Hepatocyte (in vitro differentiated cells): ENCODE measurements at regions not wholly inside any gene's neighbourhood (a gene's known extent, or its start where the extent isn't known, plus 50 kb on each side); places are given as distances from the start of the nearest gene placed in this dataset.

Experiments
- DNase-seq: peaks from one replicate; pipeline ENCODE4 v3.0.0-alpha.2; 2016; ENCODE audit warnings: low spot score
- H2AFZ ChIP-seq: fragments of 200-600 bp; sonication (generic); 2 replicates; pipeline ENCODE4 v1.6.0; 2016; ENCODE audit warnings: antibody characterized with exemption, mild to moderate bottlenecking
- H3K27ac ChIP-seq: fragments of 200-600 bp; sonication (generic); 2 replicates; pipeline ENCODE4 v1.5.1; 2016; ENCODE audit warnings: mild to moderate bottlenecking
- H3K27me3 ChIP-seq: fragments of 200-600 bp; sonication (generic); 2 replicates; pipeline ENCODE4 v1.6.1; 2016
- H3K36me3 ChIP-seq: fragments of 200-600 bp; sonication (generic); replicated peaks from 2 replicates; pipeline ENCODE4 v1.5.1; 2016; ENCODE audit warnings: low read depth; ENCODE audit not compliant: insufficient read depth
- H3K4me1 ChIP-seq: fragments of 200-600 bp; sonication (generic); 2 replicates; pipeline ENCODE4 v1.5.1; 2016; ENCODE audit warnings: mild to moderate bottlenecking, moderate library complexity; ENCODE audit not compliant: insufficient read depth
- H3K4me2 ChIP-seq: fragments of 200-600 bp; sonication (generic); 2 replicates; pipeline ENCODE4 v1.6.0; 2016
- H3K4me3 ChIP-seq: fragments of 200-600 bp; sonication (generic); 2 replicates; pipeline ENCODE4 v1.5.1; 2016; ENCODE audit warnings: mild to moderate bottlenecking
- H3K79me2 ChIP-seq: fragments of 200-600 bp; sonication (generic); 2 replicates; pipeline ENCODE4 v1.6.0; 2017; ENCODE audit warnings: mild to moderate bottlenecking
- H3K9me2 ChIP-seq: fragments of 200-600 bp; sonication (generic); replicated peaks from 2 replicates; pipeline ENCODE4 v1.6.0; 2017; ENCODE audit warnings: mild to moderate bottlenecking; ENCODE audit not compliant: insufficient read depth
- H3K9me3 ChIP-seq: fragments of 200-600 bp; sonication (generic); 2 replicates; pipeline ENCODE4 v1.5.1; 2016; ENCODE audit warnings: low read depth, mild to moderate bottlenecking
- H4K20me1 ChIP-seq: fragments of 200-600 bp; sonication (generic); 2 replicates; pipeline ENCODE4 v1.6.0; 2016; ENCODE audit warnings: mild to moderate bottlenecking; ENCODE audit not compliant: insufficient read depth, poor library complexity, severe bottlenecking
- CTCF ChIP-seq: fragments of 200-600 bp; sonication (generic); IDR thresholded peaks from 2 replicates; pipeline ENCODE4 v1.5.1; 2016; ENCODE audit warnings: antibody characterized with exemption, mild to moderate bottlenecking; ENCODE audit not compliant: poor library complexity
- EZH2 ChIP-seq: fragments of 200-600 bp; sonication (generic); IDR thresholded peaks from 2 replicates; pipeline ENCODE4 v1.6.1; 2016; ENCODE audit warnings: antibody characterized with exemption, mild to moderate bottlenecking, borderline replicate concordance
- EZH2phosphoT487 ChIP-seq: fragments of 200-600 bp; sonication (generic); IDR thresholded peaks from one replicate; pipeline ENCODE4 v1.6.1; 2018; ENCODE audit warnings: antibody characterized with exemption, mild to moderate bottlenecking, low read depth, moderate library complexity; ENCODE audit not compliant: unreplicated experiment, severe bottlenecking
- WGBS: methylation state at CpG from one replicate; pipeline ENCODE4 v1.1.6; 2016; ENCODE audit warnings: low lambda C conversion rate; ENCODE audit errors: missing lambda C conversion rate; 5-methylcytosine and 5-hydroxymethylcytosine counted together

- peaks cover 5% of the 10 kb centered on the region for H3K4me1 ChIP-seq
- H3K9me3 ChIP-seq: no peaks in the 10 kb centered on the region
- 90% methylated on average over 9 of the region's 9 CpGs for WGBS
- no peak overlapping the region for H3K27ac ChIP-seq
- no peaks in the 10 kb centered on the region for H3K79me2 ChIP-seq
- TF ChIP-seq EZH2 (no peak), CTCF (no peak), EZH2phosphoT487 (no peak)
- H4K20me1 ChIP-seq: no peaks in the 10 kb centered on the region
- H3K36me3 ChIP-seq: no peaks in the 10 kb centered on the region
- no peak overlapping the region for H3K4me3 ChIP-seq
- no peak overlapping the region for H3K4me2 ChIP-seq
- H2AFZ ChIP-seq: no peak overlapping the region
- no peaks in the 10 kb centered on the region for H3K9me2 ChIP-seq
- H3K27me3 ChIP-seq: no peaks in the 10 kb centered on the region
- no peak for DNase-seq
Observed at GRCh38 chr14:34097644-34098043, 146.8 kb upstream of the EGLN3 start.

GRCh38 chr14:34094384-34094783 lies 143.5 kb upstream of the EGLN3 start:
- Histone ChIP-seq H3K4me2 (no peak overlapping the region), H4K20me1 (no peaks in the 10 kb centered on the region), H3K9me2 (no peaks in the 10 kb centered on the region), H3K27me3 (no peaks in the 10 kb centered on the region), H2AFZ (no peak overlapping the region), H3K4me3 (no peak overlapping the region), H3K4me1 (peaks cover 5% of the 10 kb centered on the region), H3K79me2 (no peaks in the 10 kb centered on the region), H3K9me3 (no peaks in the 10 kb centered on the region), H3K36me3 (no peaks in the 10 kb centered on the region), H3K27ac (no peak overlapping the region)
- TF ChIP-seq EZH2 (no peak), CTCF (no peak), EZH2phosphoT487 (no peak)
- DNase-seq: no peak

- no peaks in the 10 kb centered on the region for H3K79me2 ChIP-seq
- DNase-seq: no peak
- H3K27me3 ChIP-seq: no peaks in the 10 kb centered on the region
- no peak overlapping the region for H2AFZ ChIP-seq
- TF ChIP-seq EZH2 (no peak), EZH2phosphoT487 (no peak), CTCF (no peak)
- H3K9me2 ChIP-seq: no peaks in the 10 kb centered on the region
- peaks cover 5% of the 10 kb centered on the region for H3K4me1 ChIP-seq
- 82% methylated on average over 3 of the region's 3 CpGs for WGBS
- H3K4me3 ChIP-seq: no peak overlapping the region
- no peaks in the 10 kb centered on the region for H3K36me3 ChIP-seq
- no peak overlapping the region for H3K4me2 ChIP-seq
- no peak overlapping the region for H3K27ac ChIP-seq
- H3K9me3 ChIP-seq: no peaks in the 10 kb centered on the region
- no peaks in the 10 kb centered on the region for H4K20me1 ChIP-seq
Observed at GRCh38 chr14:34093883-34094282, 143.0 kb upstream of the EGLN3 start.

- H3K4me1 ChIP-seq: no peaks in the 10 kb centered on the region
- no peaks in the 10 kb centered on the region for H3K9me3 ChIP-seq
- no peak for TF ChIP-seq EZH2
- no peak for TF ChIP-seq CTCF
- TF ChIP-seq EZH2phosphoT487: no peak
- H3K9me2 ChIP-seq: no peaks in the 10 kb centered on the region
- H3K27ac ChIP-seq: no peak overlapping the region
- H3K27me3 ChIP-seq: no peaks in the 10 kb centered on the region
- H3K36me3 ChIP-seq: no peaks in the 10 kb centered on the region
- H2AFZ ChIP-seq: no peak overlapping the region
- no peak overlapping the region for H3K4me3 ChIP-seq
- H3K4me2 ChIP-seq: no peak overlapping the region
- DNase-seq: no peak
- H3K79me2 ChIP-seq: no peaks in the 10 kb centered on the region
- H4K20me1 ChIP-seq: no peaks in the 10 kb centered on the region
Observed at GRCh38 chr14:34090451-34090850, 139.6 kb upstream of the EGLN3 start.
